Tongue (tissue), 1 donor: ENCODE measurements at regions not wholly inside any gene's neighbourhood (a gene's known extent, or its start where the extent isn't known, plus 50 kb on each side); places are given as distances from the start of the nearest gene placed in this dataset.
A peak's percentile ranks its signal among the peaks of the same experiment; 100 is the strongest.
"Not testable (repeated sequence)": the region's sequence is repeated elsewhere in the genome, so short reads cannot be mapped to it uniquely, and the experiment has no call there.

Source experiments
- DNase-seq: peaks from one replicate; pipeline ENCODE4 v3.0.0-alpha.2; 2015

- DNase-seq, result no peak
Observed at GRCh38 chr15:75100679-75101078, 77.3 kb downstream of the PPCDC start.

GRCh38 chr15:75104804-75105557 lies 81.6 kb downstream of the PPCDC start:
- peak; percentile 69 for DNase-seq

- DNase-seq, result no peak
Observed at GRCh38 chr15:75107516-75107907, 84.1 kb downstream of the PPCDC start.

GRCh38 chr15:75107908-75108838 lies 84.8 kb downstream of the PPCDC start:
- no peak for DNase-seq

DNA sequence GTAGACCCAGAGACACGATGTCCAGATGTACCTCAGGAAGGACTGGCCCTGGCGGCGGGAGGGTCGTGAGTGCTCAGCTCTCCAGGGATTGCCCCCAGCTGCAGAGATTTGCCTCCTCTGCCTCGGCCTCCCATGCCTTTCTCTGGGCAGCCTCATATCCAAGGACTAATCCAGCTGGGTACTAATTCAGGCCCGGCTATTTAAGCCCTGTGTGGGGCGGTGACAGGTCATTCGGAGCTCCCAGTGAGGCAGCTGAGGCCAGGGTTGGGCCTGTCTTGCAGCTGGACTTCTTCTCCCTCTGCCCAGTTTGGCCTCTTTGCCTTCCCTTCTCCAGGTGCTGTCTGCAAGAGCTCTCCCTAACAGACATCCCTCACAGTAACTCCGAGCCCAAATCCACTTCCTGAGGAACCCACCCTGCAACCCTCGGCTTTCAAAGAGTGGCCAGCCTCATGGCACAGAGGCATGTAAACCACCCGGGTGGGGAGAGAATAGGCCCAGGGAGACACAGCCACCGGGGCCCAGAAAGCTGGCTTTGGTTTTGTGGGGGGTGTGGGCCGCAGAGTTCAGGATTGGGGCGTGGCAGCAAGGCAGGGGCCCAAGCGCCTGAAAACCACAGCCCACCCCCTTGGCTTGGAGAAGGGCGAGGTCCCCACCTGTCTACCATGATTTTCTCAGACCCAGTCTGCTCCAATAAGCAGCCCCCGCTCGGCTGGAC lies 85.8 kb downstream of the PPCDC start:
- no peak for DNase-seq

- no peak for DNase-seq
Observed at GRCh38 chr15:75109736-75110130, 86.3 kb downstream of the PPCDC start.

DNA sequence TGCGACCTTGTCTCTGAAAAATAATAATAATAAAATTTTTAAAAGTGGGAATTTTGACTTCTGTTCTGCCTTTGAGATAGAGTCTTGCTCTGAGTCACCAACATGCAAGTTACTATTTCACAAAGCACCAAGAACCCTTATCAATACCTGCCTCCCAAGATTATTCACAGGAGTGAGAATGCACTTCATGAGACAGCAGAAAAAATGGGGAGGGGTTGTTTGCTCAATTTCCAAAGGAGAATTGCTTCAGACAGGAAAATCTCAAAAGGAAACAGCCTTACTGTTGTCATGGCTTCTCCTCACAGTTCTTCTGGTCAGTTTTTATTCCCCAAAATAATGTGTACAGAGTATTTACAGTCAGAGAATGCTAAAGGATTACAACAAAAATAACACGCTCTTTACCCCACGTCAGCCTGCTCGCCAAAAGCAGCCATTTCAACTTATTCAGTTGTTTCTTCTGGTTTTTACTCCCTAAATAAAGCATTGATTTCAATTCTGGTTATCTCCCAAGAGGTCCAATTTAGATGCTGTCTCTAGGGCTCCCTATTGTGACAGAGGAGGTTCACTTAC lies 89.0 kb downstream of the PPCDC start:
- DNase-seq, result no peak

- no peak for DNase-seq
Observed at GRCh38 chr15:75112848-75113492, 88.7 kb upstream of the C15orf39 start.

GRCh38 chr15:75114327-75114726 lies 87.4 kb upstream of the C15orf39 start:
- DNase-seq, result no peak

DNA sequence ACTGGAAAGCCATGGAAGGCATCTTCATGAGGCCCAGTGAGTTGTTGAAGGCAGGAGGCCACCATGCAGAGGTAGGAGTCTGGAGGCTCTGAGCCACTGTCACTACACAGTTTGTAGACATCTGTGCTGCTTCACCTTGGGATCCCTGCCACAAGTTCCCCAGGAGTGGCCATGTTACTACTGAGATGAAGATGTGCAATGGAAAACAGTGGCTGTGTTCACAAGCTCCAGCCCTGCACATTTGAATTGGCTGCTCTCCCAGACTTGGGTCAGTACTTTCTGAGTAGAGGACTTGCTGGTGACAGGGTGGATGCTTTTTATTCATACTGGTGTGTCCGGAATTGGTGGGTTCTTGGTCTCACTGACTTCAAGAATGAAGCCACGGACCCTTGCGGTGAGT lies 86.9 kb upstream of the C15orf39 start:
- DNase-seq, result no peak

- not testable (repeated sequence) for DNase-seq
Observed at GRCh38 chr15:75115411-75115913, 86.2 kb upstream of the C15orf39 start.

- not testable (repeated sequence) for DNase-seq
Observed at GRCh38 chr15:75116143-75116542, 85.5 kb upstream of the C15orf39 start.

DNA sequence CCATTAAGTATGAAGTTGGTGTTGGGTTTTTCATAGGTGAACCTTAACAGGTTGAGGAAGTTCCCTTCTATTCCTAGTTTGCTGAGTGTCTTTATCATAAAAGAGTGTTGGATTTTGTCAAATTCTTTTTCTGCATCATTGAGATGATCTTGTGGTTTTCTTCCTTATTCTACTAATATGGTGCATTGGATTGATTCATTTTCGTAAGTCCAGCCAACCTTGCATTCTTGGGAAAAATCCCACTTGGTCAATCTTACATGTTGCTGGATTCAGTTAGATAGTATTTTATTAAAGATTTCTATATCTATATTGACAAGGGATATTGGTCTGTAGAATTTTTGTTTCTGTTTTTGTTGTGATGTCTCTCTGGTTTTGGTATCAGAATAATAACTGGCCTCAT lies 83.7 kb upstream of the C15orf39 start:
- DNase-seq, result no peak

GRCh38 chr15:75119312-75119711 lies 82.4 kb upstream of the C15orf39 start:
- not testable (repeated sequence) for DNase-seq

DNA sequence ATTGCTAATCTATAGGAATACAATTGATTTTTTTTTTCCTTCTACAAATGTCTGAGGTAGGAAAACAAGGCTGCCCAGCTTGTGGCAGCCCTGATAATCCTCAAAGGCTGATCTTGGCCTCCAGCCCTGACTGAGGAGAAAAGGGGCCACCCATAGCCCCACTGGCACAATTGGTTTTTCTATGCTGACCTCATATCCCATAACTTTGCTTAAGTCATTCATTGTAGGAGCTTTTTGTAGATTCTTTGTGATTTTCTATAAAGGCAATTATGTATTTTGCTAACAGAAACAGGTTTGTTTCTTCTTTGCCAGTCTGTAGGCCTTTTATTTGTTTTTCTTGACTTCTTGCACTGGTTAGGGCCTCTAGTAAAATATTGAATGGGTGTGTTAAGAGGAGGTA lies 80.2 kb upstream of the C15orf39 start:
- no peak for DNase-seq

- no peak for DNase-seq
Observed at GRCh38 chr15:75123395-75123794, 78.3 kb upstream of the C15orf39 start.

DNA sequence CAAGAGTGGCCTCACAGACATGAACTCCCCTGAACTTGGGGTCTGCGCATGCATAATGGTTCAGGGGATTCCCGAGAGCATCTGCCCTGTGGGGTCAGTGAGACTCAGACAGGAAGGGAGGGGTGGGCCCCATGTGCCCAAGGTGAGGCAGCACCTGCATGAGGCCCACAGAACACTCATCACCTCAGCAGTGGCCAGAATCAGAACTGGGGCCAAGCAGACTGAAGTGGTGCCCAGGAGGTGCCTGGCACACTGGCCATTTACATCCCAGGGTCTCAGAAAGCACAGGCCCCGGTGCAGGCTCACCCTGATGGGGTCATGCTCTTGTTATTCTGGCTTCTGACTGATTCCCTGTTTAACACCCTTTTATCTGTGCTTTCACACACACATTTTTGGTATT lies 77.4 kb upstream of the C15orf39 start:
- DNase-seq, result not testable (repeated sequence)

- no peak for DNase-seq
Observed at GRCh38 chr15:75125935-75126334, 75.7 kb upstream of the C15orf39 start.

GRCh38 chr15:75126864-75127580 lies 74.7 kb upstream of the C15orf39 start:
- DNase-seq, result no peak

DNA sequence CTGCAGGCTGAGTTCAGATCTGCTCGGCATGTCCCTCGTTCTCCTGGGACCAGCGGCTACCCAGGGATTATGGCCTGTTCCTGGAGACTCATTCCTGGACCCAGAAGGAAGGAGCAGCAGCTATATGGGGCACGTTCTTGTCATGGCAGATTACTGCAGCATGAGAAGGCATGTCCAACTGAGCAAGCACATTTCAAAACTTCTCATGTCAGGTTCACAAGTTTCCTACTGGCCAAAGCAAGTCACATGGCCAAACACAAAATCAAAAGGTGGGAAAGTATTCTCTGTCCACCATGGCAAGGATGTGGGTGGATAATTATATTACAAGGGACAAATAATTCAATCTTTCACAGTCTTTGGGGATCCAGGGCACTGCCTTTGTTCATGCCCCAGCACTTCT lies 71.9 kb upstream of the C15orf39 start:
- no peak for DNase-seq

DNA sequence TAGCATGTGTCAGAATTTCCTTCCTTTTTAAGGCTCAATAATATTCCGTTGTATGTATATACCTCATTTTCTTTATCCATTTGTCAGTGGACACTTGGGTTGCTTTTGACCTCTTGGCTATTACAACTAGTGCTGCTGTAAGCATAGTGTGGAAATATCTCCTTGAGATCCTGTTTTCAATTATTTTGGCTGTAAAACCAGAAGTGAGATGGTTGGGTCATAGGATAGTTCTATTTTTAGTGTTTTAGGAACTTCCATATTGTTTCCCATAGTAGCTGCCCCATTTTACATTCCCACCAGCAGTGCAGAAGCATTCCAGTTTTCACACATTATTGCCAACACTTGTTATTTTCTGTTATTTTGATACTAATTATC lies 70.4 kb upstream of the C15orf39 start:
- DNase-seq, result no peak
